ENCODE measurements at regions not wholly inside any gene's neighbourhood (a gene's known extent, or its start where the extent isn't known, plus 50 kb on each side); places are given as distances from the start of the nearest gene placed in this dataset.

- H3K23ac ChIP-seq (ENCODE audit: insufficient read length, low read depth, low read length): no peak overlapping the region
- no peaks in the 10 kb centered on the region for H3K79me1 ChIP-seq (ENCODE audit: insufficient read depth, low read depth, low read length, poor library complexity, severe bottlenecking)
- no peak overlapping the region for H3K4me2 ChIP-seq (ENCODE audit: insufficient read depth, insufficient read length, low read length)
- no peak overlapping the region for H3T11ph ChIP-seq (ENCODE audit: low read length)
- DNase-seq: no peak
- no peak overlapping the region for H2AK5ac ChIP-seq (ENCODE audit: insufficient read length, low read length)
- no peak overlapping the region for H3K9ac ChIP-seq (ENCODE audit: extremely low read depth, insufficient read length, low read length)
- no peaks in the 10 kb centered on the region for H3K4me1 ChIP-seq (ENCODE audit: insufficient read depth, low read length)
- no peak overlapping the region for H3K4ac ChIP-seq (ENCODE audit: low read depth, low read length)
- no peak overlapping the region for H2BK20ac ChIP-seq (ENCODE audit: low read depth, low read length, poor library complexity, severe bottlenecking)
- Mint-ChIP-seq H3K4me3 (no peak overlapping the region), H3K27ac (no peak overlapping the region), H3K27me3 (ENCODE audit: low read depth) (peaks cover 23% of the 10 kb centered on the region), H3K9me3 (no peaks in the 10 kb centered on the region), H3K36me3 (ENCODE audit: insufficient read depth in 1 of 3, low read depth in 3 of 3) (no peaks in the 10 kb centered on the region), H3K4me1 (no peaks in the 10 kb centered on the region)
- no peak overlapping the region for H2BK120ac ChIP-seq (ENCODE audit: low read depth, low read length, poor library complexity, severe bottlenecking)
- no peaks in the 10 kb centered on the region for H3K79me2 ChIP-seq (ENCODE audit: insufficient read depth, low read length)
- H2AFZ ChIP-seq (ENCODE audit: low read length): no peak overlapping the region
- no peaks in the 10 kb centered on the region for H3K23me2 ChIP-seq (ENCODE audit: insufficient read length, low read depth, low read length, poor library complexity, severe bottlenecking)
- no peak overlapping the region for H3K18ac ChIP-seq (ENCODE audit: insufficient read length, low read depth, low read length)
- no peak overlapping the region for H4K91ac ChIP-seq (ENCODE audit: insufficient read length, low read depth, low read length)
- H3K56ac ChIP-seq (ENCODE audit: insufficient read length, low read depth, low read length): no peak overlapping the region
- no peak for TF ChIP-seq CTCF (conservative IDR thresholded peaks at IDR 0.05)
- no CpG with 5 or more reads among the region's 2 CpGs for WGBS (ENCODE audit: extremely low coverage, insufficient read length, low lambda C conversion rate)
- H4K5ac ChIP-seq (ENCODE audit: insufficient read length, low read depth, low read length): no peak overlapping the region
- no peaks in the 10 kb centered on the region for H3K9me3 ChIP-seq (ENCODE audit: control insufficient read depth, low read depth, low read length)
- no peak overlapping the region for H4K8ac ChIP-seq (replicated peaks; ENCODE audit: insufficient read length, low read depth, low read length)
- no peak overlapping the region for H2BK15ac ChIP-seq (ENCODE audit: low read depth, low read length)
- H2BK12ac ChIP-seq (ENCODE audit: insufficient read length, low read depth, low read length): no peak overlapping the region
- no peaks in the 10 kb centered on the region for H4K20me1 ChIP-seq (ENCODE audit: control insufficient read depth, insufficient read depth, insufficient read length)
- H3K14ac ChIP-seq (ENCODE audit: insufficient read depth, low read length): no peak overlapping the region
- H3K27ac ChIP-seq (ENCODE audit: insufficient read length, low read depth, low read length): no peak overlapping the region
- no peaks in the 10 kb centered on the region for H3K27me3 ChIP-seq (ENCODE audit: insufficient read depth, low read length)
- H2BK5ac ChIP-seq (ENCODE audit: insufficient read length, low read length): no peak overlapping the region
These were observed 298.8 kb downstream of the TENT4A start for GRCh38 chr5:7012057-7012456.

All from H9 (cell line).